NOMO-1 treated with DMSO at 0.1 percent for 48 hours (cell line): ENCODE measurements at regions not wholly inside any gene's neighbourhood (a gene's known extent, or its start where the extent isn't known, plus 50 kb on each side); places are given as distances from the start of the nearest gene placed in this dataset.
A peak's percentile ranks its signal among the peaks of the same experiment; 100 is the strongest.

ENCODE experiments used
- DNase-seq: peaks from one replicate; lab custom pipeline; 2025; ENCODE audit not compliant: unreplicated experiment; lab: John Stamatoyannopoulos, UW

- DNase-seq, result peak; percentile 67
Measured at GRCh38 chr6:47360388-47360787, 50.7 kb upstream of the TNFRSF21 start.

- no peak for DNase-seq
Measured at GRCh38 chr6:47362857-47363461, 53.3 kb upstream of the TNFRSF21 start.

GRCh38 chr6:47363736-47364135 is 54.0 kb upstream of the TNFRSF21 start:
- DNase-seq, result no peak

GRCh38 chr6:47366335-47366890 is 56.7 kb upstream of the TNFRSF21 start:
- no peak for DNase-seq

GRCh38 chr6:47371139-47371869 is 61.6 kb upstream of the TNFRSF21 start:
- DNase-seq, result no peak

GRCh38 chr6:47371870-47372255 is 62.2 kb upstream of the TNFRSF21 start:
- no peak for DNase-seq

GRCh38 chr6:47372318-47372717 is 62.6 kb upstream of the TNFRSF21 start:
- DNase-seq, result no peak

GRCh38 chr6:47375426-47375825 is 65.7 kb upstream of the TNFRSF21 start:
- DNase-seq, result peak; percentile 62

- no peak for DNase-seq
Measured at GRCh38 chr6:47376930-47377329, 67.2 kb upstream of the TNFRSF21 start.

- DNase-seq, result no peak
Measured at GRCh38 chr6:47377971-47378370, 68.3 kb upstream of the TNFRSF21 start.

- no peak for DNase-seq
Measured at GRCh38 chr6:47379328-47379727, 69.6 kb upstream of the TNFRSF21 start.

GRCh38 chr6:47380251-47380650 is 70.5 kb upstream of the TNFRSF21 start:
- no peak for DNase-seq

GRCh38 chr6:47381036-47381435 is 71.3 kb upstream of the TNFRSF21 start:
- no peak for DNase-seq

- DNase-seq, result no peak
Measured at GRCh38 chr6:47383360-47383759, 73.7 kb upstream of the TNFRSF21 start.

- no peak for DNase-seq
Measured at GRCh38 chr6:47391675-47392074, 82.0 kb upstream of the TNFRSF21 start.

- no peak for DNase-seq
Measured at GRCh38 chr6:47392251-47392650, 82.5 kb upstream of the TNFRSF21 start.

GRCh38 chr6:47396401-47397069 is 81.1 kb upstream of the CD2AP start:
- DNase-seq, result no peak

GRCh38 chr6:47400581-47400980 is 77.0 kb upstream of the CD2AP start:
- DNase-seq, result no peak

GRCh38 chr6:47402081-47402480 is 75.5 kb upstream of the CD2AP start:
- DNase-seq, result no peak

- DNase-seq, result no peak
Measured at GRCh38 chr6:47403056-47403455, 74.5 kb upstream of the CD2AP start.

GRCh38 chr6:47403801-47404200 is 73.8 kb upstream of the CD2AP start:
- DNase-seq, result no peak

GRCh38 chr6:47404435-47404834 is 73.2 kb upstream of the CD2AP start:
- DNase-seq, result no peak
